ENCODE measurements at regions not wholly inside any gene's neighbourhood (a gene's known extent, or its start where the extent isn't known, plus 50 kb on each side); places are given as distances from the start of the nearest gene placed in this dataset.

- TF ChIP-seq CTCF (conservative IDR thresholded peaks at IDR 0.05 in 1 of 2, IDR thresholded peaks at IDR 0.05 in 1 of 2; ENCODE audit: low read depth in 1 of 2, low read length in 2 of 2), result peak; percentile 81 to 85
- TF ChIP-seq EZH2 (IDR thresholded peaks at IDR 0.05; ENCODE audit: low read length, missing control alignments), result no peak
These were observed 235.8 kb downstream of the NFATC2 start for GRCh38 chr20:51306521-51307358.

All from fibroblast of lung (primary cell).